ENCODE measurements at regions not wholly inside any gene's neighbourhood (a gene's known extent, or its start where the extent isn't known, plus 50 kb on each side); places are given as distances from the start of the nearest gene placed in this dataset.

GRCh38 chrX:9235722-9236121, 201.8 kb upstream of the FAM9B start:
- TF ChIP-seq CTCF (IDR thresholded peaks at IDR 0.05; ENCODE audit: insufficient read depth, low read length, poor library complexity, severe bottlenecking) (no peak), EZH2phosphoT487 (conservative IDR thresholded peaks at IDR 0.05; ENCODE audit: low read length) (no peak)

Data from SU-DHL-6 (cell line).